ENCODE measurements at regions not wholly inside any gene's neighbourhood (a gene's known extent, or its start where the extent isn't known, plus 50 kb on each side); places are given as distances from the start of the nearest gene placed in this dataset.

DNA sequence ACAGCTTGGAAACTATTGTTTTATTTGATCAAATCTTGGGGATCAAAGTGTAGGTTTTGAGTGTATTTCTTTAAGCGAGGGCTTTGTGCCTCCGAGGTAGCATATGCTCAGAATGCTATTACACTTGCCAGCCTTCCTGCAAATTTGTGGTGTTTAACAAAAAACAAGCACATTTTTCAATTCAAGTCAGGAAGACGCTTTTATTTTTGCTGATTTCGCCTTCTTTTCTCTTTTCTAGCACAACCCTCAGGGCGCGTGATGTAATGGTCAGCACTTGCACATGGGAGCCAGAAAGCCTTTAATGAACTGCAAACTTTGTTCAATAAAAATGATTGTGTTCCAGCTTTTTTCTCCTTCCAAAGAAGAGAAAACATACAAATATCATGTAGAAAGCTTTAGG is 466.5 kb downstream of the PRKD1 start:
- H3K9me3 Mint-ChIP-seq (ENCODE audit: unreplicated experiment), result no peaks in the 10 kb centered on the region
- DNase-seq (ENCODE audit: extremely low spot score, unreplicated experiment), result no peak
- TF ChIP-seq, protein P1, sequence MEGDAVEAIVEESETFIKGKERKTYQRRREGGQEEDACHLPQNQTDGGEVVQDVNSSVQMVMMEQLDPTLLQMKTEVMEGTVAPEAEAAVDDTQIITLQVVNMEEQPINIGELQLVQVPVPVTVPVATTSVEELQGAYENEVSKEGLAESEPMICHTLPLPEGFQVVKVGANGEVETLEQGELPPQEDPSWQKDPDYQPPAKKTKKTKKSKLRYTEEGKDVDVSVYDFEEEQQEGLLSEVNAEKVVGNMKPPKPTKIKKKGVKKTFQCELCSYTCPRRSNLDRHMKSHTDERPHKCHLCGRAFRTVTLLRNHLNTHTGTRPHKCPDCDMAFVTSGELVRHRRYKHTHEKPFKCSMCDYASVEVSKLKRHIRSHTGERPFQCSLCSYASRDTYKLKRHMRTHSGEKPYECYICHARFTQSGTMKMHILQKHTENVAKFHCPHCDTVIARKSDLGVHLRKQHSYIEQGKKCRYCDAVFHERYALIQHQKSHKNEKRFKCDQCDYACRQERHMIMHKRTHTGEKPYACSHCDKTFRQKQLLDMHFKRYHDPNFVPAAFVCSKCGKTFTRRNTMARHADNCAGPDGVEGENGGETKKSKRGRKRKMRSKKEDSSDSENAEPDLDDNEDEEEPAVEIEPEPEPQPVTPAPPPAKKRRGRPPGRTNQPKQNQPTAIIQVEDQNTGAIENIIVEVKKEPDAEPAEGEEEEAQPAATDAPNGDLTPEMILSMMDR (IDR thresholded peaks at IDR 0.05), result no peak
- H3K27ac Mint-ChIP-seq (ENCODE audit: unreplicated experiment), result no peak overlapping the region
- H3K36me3 Mint-ChIP-seq (ENCODE audit: unreplicated experiment), result no peaks in the 10 kb centered on the region
- peaks cover 7% of the 10 kb centered on the region for H3K27me3 Mint-ChIP-seq (ENCODE audit: unreplicated experiment)
- H3K4me1 Mint-ChIP-seq (ENCODE audit: unreplicated experiment), result no peaks in the 10 kb centered on the region
- H3K4me3 Mint-ChIP-seq (ENCODE audit: unreplicated experiment), result no peak overlapping the region

DNA sequence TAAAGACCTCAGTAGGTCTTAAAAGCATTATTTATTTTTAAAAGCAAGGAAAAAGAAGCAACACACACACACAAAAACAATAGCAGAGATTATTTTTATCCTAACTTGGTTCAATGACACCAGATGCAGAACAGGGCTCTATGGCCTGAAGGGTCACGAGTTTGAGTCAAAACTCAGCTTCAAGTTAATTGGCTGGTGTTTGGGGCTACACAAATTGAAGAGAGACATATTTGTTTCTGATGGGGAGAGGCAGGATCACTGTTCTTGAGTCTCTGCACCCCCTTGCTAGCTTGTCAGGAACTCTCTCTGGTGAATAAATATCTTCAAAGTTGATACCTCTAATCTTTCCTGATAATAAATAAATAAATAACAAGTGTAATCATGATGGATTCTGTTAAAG is 466.1 kb downstream of the PRKD1 start:
- no peak for DNase-seq (ENCODE audit: extremely low spot score, unreplicated experiment)
- no peak overlapping the region for H3K4me3 Mint-ChIP-seq (ENCODE audit: unreplicated experiment)
- H3K27me3 Mint-ChIP-seq (ENCODE audit: unreplicated experiment), result peaks cover 7% of the 10 kb centered on the region
- no peak overlapping the region for H3K27ac Mint-ChIP-seq (ENCODE audit: unreplicated experiment)
- no peaks in the 10 kb centered on the region for H3K9me3 Mint-ChIP-seq (ENCODE audit: unreplicated experiment)
- no peaks in the 10 kb centered on the region for H3K4me1 Mint-ChIP-seq (ENCODE audit: unreplicated experiment)
- TF ChIP-seq, protein P1 (IDR thresholded peaks at IDR 0.05), result no peak
- no peaks in the 10 kb centered on the region for H3K36me3 Mint-ChIP-seq (ENCODE audit: unreplicated experiment)

- TF ChIP-seq, protein P1 (IDR thresholded peaks at IDR 0.05), result no peak
- no peak overlapping the region for H3K4me3 Mint-ChIP-seq (ENCODE audit: unreplicated experiment)
- no peak for DNase-seq (ENCODE audit: extremely low spot score, unreplicated experiment)
- H3K27me3 Mint-ChIP-seq (ENCODE audit: unreplicated experiment), result peaks cover 7% of the 10 kb centered on the region
- no peaks in the 10 kb centered on the region for H3K36me3 Mint-ChIP-seq (ENCODE audit: unreplicated experiment)
- H3K9me3 Mint-ChIP-seq (ENCODE audit: unreplicated experiment), result no peaks in the 10 kb centered on the region
- no peak overlapping the region for H3K27ac Mint-ChIP-seq (ENCODE audit: unreplicated experiment)
- no peaks in the 10 kb centered on the region for H3K4me1 Mint-ChIP-seq (ENCODE audit: unreplicated experiment)
These were observed 465.3 kb downstream of the PRKD1 start for GRCh38 chr14:29462321-29462720.

DNA sequence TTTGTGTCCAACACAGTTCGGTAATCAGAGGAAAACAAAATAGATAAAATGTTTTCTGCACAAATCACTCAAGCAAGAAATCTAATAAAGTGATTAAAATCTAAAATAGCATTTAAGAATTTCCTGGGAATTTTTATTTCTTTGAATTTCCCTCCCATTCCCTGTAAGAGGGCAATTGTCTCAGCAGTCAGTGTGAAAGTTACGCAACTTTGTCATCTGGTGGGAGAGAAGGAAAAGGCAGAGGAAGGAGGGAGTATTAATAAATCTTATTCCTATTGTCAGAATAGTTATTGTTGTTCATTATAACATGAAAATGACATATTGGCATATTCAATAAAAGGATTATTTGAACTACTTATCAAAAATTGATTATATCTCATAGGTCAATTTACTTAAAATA is 464.9 kb downstream of the PRKD1 start:
- Mint-ChIP-seq H3K4me3 (ENCODE audit: unreplicated experiment) (no peak overlapping the region), H3K36me3 (ENCODE audit: unreplicated experiment) (no peaks in the 10 kb centered on the region), H3K27me3 (ENCODE audit: unreplicated experiment) (peaks cover 7% of the 10 kb centered on the region), H3K27ac (ENCODE audit: unreplicated experiment) (no peak overlapping the region), H3K4me1 (ENCODE audit: unreplicated experiment) (no peaks in the 10 kb centered on the region), H3K9me3 (ENCODE audit: unreplicated experiment) (no peaks in the 10 kb centered on the region)
- TF ChIP-seq, protein P1 (IDR thresholded peaks at IDR 0.05), result no peak
- no peak for DNase-seq (ENCODE audit: extremely low spot score, unreplicated experiment)

DNA sequence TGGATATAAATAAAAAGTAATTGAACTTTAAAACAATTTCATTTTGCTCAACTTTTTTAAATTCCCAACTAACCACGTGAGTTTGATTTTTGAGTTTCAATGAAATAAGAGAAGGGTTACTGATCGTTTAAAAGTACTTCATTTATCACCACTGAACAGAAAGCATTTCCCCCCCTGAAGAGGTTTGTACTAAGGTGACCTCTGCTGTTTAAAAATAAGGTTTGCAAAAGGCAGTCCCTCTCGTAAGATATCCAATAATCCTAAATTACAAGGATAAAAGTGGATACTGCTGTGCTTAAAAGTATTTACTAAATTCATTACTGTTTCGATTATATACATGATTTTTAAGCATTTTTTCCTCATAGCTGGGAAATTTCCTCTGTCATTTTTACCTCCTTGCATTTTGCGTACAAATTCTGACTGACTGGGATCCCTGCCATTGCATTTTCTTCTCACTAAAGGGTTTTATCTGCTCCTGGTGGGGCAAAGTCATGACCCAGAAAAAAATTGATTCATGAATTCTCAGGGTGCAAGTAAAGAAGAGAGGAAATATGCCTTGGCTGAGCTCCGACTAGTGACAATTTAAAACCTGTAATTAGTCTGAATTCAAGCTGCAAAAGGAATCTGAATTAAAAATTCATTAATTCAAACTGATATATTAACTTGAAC is 463.8 kb downstream of the PRKD1 start:
- no peaks in the 10 kb centered on the region for H3K9me3 Mint-ChIP-seq (ENCODE audit: unreplicated experiment)
- TF ChIP-seq, protein P1 (IDR thresholded peaks at IDR 0.05), result no peak
- H3K36me3 Mint-ChIP-seq (ENCODE audit: unreplicated experiment), result no peaks in the 10 kb centered on the region
- DNase-seq (ENCODE audit: extremely low spot score, unreplicated experiment), result no peak
- peaks cover 7% of the 10 kb centered on the region for H3K27me3 Mint-ChIP-seq (ENCODE audit: unreplicated experiment)
- no peaks in the 10 kb centered on the region for H3K4me1 Mint-ChIP-seq (ENCODE audit: unreplicated experiment)
- H3K27ac Mint-ChIP-seq (ENCODE audit: unreplicated experiment), result no peak overlapping the region
- H3K4me3 Mint-ChIP-seq (ENCODE audit: unreplicated experiment), result no peak overlapping the region
